Right lobe of liver (tissue), 6 donors: ENCODE measurements at regions not wholly inside any gene's neighbourhood (a gene's known extent, or its start where the extent isn't known, plus 50 kb on each side); places are given as distances from the start of the nearest gene placed in this dataset.

Experiments
- ATAC-seq, 4 donors: fragments of 200-7000 bp; cut with Tn5 transposase; one replicate each; pipeline ENCODE4 v1.9.1; 2020; ENCODE audit warnings: mild to moderate bottlenecking in 4 of 4, moderate library complexity in 4 of 4
- DNase-seq, 3 donors: peaks; one replicate each; pipeline ENCODE4 v3.0.0-alpha.2; 2020
- H3K27ac ChIP-seq, 3 donors: fragments of 200-600 bp; one replicate each; pipeline ENCODE4 v1.8.0; 2022
- H3K27me3 ChIP-seq, 2 donors: fragments of 200-600 bp; one replicate each; pipeline ENCODE4 v1.8.0; 2022
- H3K36me3 ChIP-seq, 4 donors: fragments of 200-600 bp; sonication (generic) in 1 of 4; one replicate each; pipeline versions ENCODE4 v1.5.1 to v1.8.0; 2017 to 2022; ENCODE audit warnings: control low read depth in 1 of 4
- H3K4me1 ChIP-seq, 4 donors: fragments of 200-600 bp; sonication (generic) in 1 of 4; one replicate each; pipeline versions ENCODE4 v1.5.1 to v1.8.0; 2017 to 2022; ENCODE audit warnings: control low read depth in 1 of 4
- H3K4me3 ChIP-seq, 3 donors: fragments of 200-600 bp; one replicate each; pipeline ENCODE4 v1.8.0; 2022
- H3K9me3 ChIP-seq, 4 donors: fragments of 200-600 bp; sonication (generic) in 1 of 4; one replicate each; pipeline versions ENCODE4 v1.5.1 to v1.8.0; 2017 to 2022; ENCODE audit warnings: control low read depth in 1 of 4
- CTCF ChIP-seq, 4 donors: fragments of 200-600 bp in 3 of 4; fragments of 450-650 bp in 1 of 4; IDR thresholded peaks; one replicate each; pipeline versions ENCODE4 v1.5.1 to v1.8.0; 2016 to 2022; ENCODE audit warnings: antibody characterized with exemption in 4 of 4, mild to moderate bottlenecking in 2 of 4
- POLR2A ChIP-seq: fragments of 450-650 bp; IDR thresholded peaks from one replicate; pipeline ENCODE4 v1.6.1; 2017; ENCODE audit warnings: antibody characterized with exemption, mild to moderate bottlenecking
- WGBS: methylation state at CpG from one replicate; pipeline ENCODE4 v1.1.6; 2018; ENCODE audit warnings: low coverage, low lambda C conversion rate; ENCODE audit not compliant: insufficient coverage; ENCODE audit errors: missing lambda C conversion rate; 5-methylcytosine and 5-hydroxymethylcytosine counted together
- intact Hi-C, 2 donors: fragments of 100-400 bp; cut with DNase I; formaldehyde crosslinking; loops; one replicate each; pipeline versions ENCODE4 v1.11.2 to v1.14.1; 2022
- donor health status: DM: no; HTN: yes; CAD: no.
- donor health status: DM: no; HTN: no; CAD: no.
- donor health status: DM: no; HTN: no; CAD: no.
- donor health status: DM: no; HTN: yes; CAD: no.
- donor health status: DM: no; HTN: yes; CAD: no.

- Histone ChIP-seq H3K4me3 (no peak overlapping the region), H3K9me3 (no peaks in the 10 kb centered on the region), H3K4me1 (no peaks in the 10 kb centered on the region), H3K27ac (no peak overlapping the region), H3K36me3 (no peaks in the 10 kb centered on the region), H3K27me3 (no peaks in the 10 kb centered on the region)
- DNase-seq, result no peak
- ATAC-seq, result no peak
- intact Hi-C loops, result no loop called here
- TF ChIP-seq CTCF (IDR thresholded peaks at IDR 0.05), result no peak
- TF ChIP-seq POLR2A, result no peak
Observed at GRCh38 chr9:86668488-86668887, 278.8 kb downstream of the GAS1 start.

DNA sequence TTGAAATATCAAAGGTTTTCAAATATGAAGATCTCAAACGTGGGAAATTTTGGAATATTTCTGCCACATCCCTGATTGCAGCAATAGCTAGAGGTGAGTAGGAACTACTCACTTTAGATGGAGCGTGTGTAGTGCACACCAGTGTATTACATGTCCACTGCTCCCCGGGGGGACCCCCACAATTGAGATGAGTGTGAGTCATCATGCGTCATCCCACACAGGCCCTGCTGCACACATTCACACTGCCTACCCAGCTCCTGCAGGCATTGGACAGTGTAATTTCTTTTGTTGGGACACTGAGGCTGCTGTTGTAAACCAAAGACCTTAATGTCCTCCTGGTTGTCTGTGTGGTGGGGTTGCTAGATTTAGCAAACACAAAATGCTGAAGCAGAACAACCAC is 280.0 kb downstream of the GAS1 start:
- DNase-seq (no peak), ATAC-seq (no peak)
- intact Hi-C loops, result no loop called here
- Histone ChIP-seq H3K9me3 (no peaks in the 10 kb centered on the region), H3K36me3 (no peaks in the 10 kb centered on the region), H3K4me3 (no peak overlapping the region), H3K27me3 (no peaks in the 10 kb centered on the region), H3K27ac (no peak overlapping the region), H3K4me1 (no peaks in the 10 kb centered on the region)
- TF ChIP-seq CTCF (IDR thresholded peaks at IDR 0.05) (no peak), POLR2A (no peak)
- WGBS, result 58% methylated on average over 2 of the region's 4 CpGs

- TF ChIP-seq POLR2A (no peak), CTCF (IDR thresholded peaks at IDR 0.05) (no peak)
- intact Hi-C loops, result no loop called here
- WGBS, result 38% methylated on average over 1 of the region's 1 CpG
- H3K27me3 ChIP-seq, result no peaks in the 10 kb centered on the region
- H3K27ac ChIP-seq, result no peak overlapping the region
- H3K4me1 ChIP-seq, result no peaks in the 10 kb centered on the region
- no peaks in the 10 kb centered on the region for H3K9me3 ChIP-seq
- ATAC-seq, result no peak
- no peak for DNase-seq
- H3K36me3 ChIP-seq, result no peaks in the 10 kb centered on the region
- no peak overlapping the region for H3K4me3 ChIP-seq
Observed at GRCh38 chr9:86665416-86665815, 281.9 kb downstream of the GAS1 start.

DNA sequence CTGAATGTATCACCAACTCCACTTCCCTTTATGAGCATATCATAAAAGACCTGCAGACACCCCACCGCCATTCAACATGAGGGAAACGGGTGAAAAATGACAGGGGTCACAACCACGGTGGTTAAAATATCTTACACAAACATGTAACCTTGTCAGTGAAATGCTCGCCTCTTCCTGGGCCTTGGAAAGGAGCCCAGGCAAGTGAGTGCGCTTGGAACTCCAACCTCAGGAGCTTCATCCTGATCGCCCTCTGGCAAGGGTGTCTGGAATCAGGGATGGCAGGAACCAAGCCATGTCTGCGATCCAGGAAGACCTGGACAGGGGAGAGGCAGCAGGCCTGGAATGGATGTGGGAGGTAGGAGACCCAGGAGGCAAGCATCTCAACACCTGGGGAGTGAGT is 282.7 kb downstream of the GAS1 start:
- Histone ChIP-seq H3K36me3 (no peaks in the 10 kb centered on the region), H3K27ac (no peak overlapping the region), H3K27me3 (no peaks in the 10 kb centered on the region), H3K9me3 (no peaks in the 10 kb centered on the region), H3K4me1 (no peaks in the 10 kb centered on the region), H3K4me3 (no peak overlapping the region)
- WGBS, result 54% methylated on average over 6 of the region's 7 CpGs
- no peak for DNase-seq
- no peak for TF ChIP-seq CTCF (IDR thresholded peaks at IDR 0.05)
- TF ChIP-seq POLR2A, result no peak
- intact Hi-C loops, result no loop called here
- no peak for ATAC-seq

GRCh38 chr9:86663905-86664304 is 283.4 kb downstream of the GAS1 start:
- intact Hi-C loops, result no loop called here
- H3K27me3 ChIP-seq, result no peaks in the 10 kb centered on the region
- H3K27ac ChIP-seq, result no peak overlapping the region
- H3K4me1 ChIP-seq, result no peaks in the 10 kb centered on the region
- H3K4me3 ChIP-seq, result no peak overlapping the region
- TF ChIP-seq CTCF (IDR thresholded peaks at IDR 0.05) (no peak), POLR2A (no peak)
- H3K36me3 ChIP-seq, result no peaks in the 10 kb centered on the region
- no peak for DNase-seq
- WGBS, result 47% methylated on average over 2 of the region's 2 CpGs
- no peaks in the 10 kb centered on the region for H3K9me3 ChIP-seq
- no peak for ATAC-seq
